CD14-positive monocyte (primary cell): ENCODE measurements at regions not wholly inside any gene's neighbourhood (a gene's known extent, or its start where the extent isn't known, plus 50 kb on each side); places are given as distances from the start of the nearest gene placed in this dataset.

Experiments used
- DNase-seq, 3 donors: peaks; one replicate each; pipeline ENCODE4 v3.0.0-alpha.2; 2011 to 2022
- H2AFZ ChIP-seq: 2 replicates; pipeline ENCODE4 v1.6.0; 2012; ENCODE audit warnings: mild to moderate bottlenecking, low read depth, low read length, inconsistent platforms; ENCODE audit not compliant: insufficient read depth, poor library complexity, severe bottlenecking
- H3K27ac ChIP-seq, 2 donors: 1 replicate in 1 of 2; 2 replicates in 1 of 2; pipeline ENCODE4 v1.5.1; 2012 to 2013; ENCODE audit warnings: low read length in 2 of 2, control low read depth in 1 of 2, inconsistent platforms in 1 of 2, low read depth in 1 of 2, mild to moderate bottlenecking in 1 of 2
- H3K27me3 ChIP-seq, 2 donors: one replicate each; pipeline versions ENCODE4 v1.6.0 to v1.6.1; 2011 to 2013; ENCODE audit warnings: low read length in 2 of 2; ENCODE audit not compliant: control insufficient read depth in 2 of 2, insufficient read depth in 2 of 2
- H3K36me3 ChIP-seq, 2 donors: replicated peaks in 1 of 2; 1 replicate in 1 of 2; 2 replicates in 1 of 2; pipeline versions ENCODE4 v1.5.1 to v1.6.1; 2012 to 2013; ENCODE audit warnings: low read length in 2 of 2, control low read depth in 1 of 2, inconsistent platforms in 1 of 2, mild to moderate bottlenecking in 1 of 2; ENCODE audit not compliant: insufficient read depth in 2 of 2, control insufficient read depth in 1 of 2
- H3K4me1 ChIP-seq, 2 donors: 1 replicate in 1 of 2; 2 replicates in 1 of 2; pipeline versions ENCODE4 v1.5.1 to v1.6.1; 2012 to 2013; ENCODE audit warnings: low read length in 2 of 2, control low read depth in 1 of 2, inconsistent platforms in 1 of 2, mild to moderate bottlenecking in 1 of 2, moderate library complexity in 1 of 2; ENCODE audit not compliant: insufficient read depth in 2 of 2, control insufficient read depth in 1 of 2
- H3K4me2 ChIP-seq: replicated peaks from 2 replicates; pipeline ENCODE3; 2012; ENCODE audit warnings: low read length, moderate library complexity, mild to moderate bottlenecking; ENCODE audit not compliant: poor library complexity, severe bottlenecking; ENCODE audit errors: extremely low read depth
- H3K4me3 ChIP-seq, 3 experiments: fragments of 200-600 bp in 1 of 3; sonication (generic) in 1 of 3; replicated peaks in 1 of 3; 1 replicate in 2 of 3; 2 replicates in 1 of 3; pipeline ENCODE4 v1.5.1; 2011 to 2013; ENCODE audit warnings: low read length in 3 of 3, mild to moderate bottlenecking in 3 of 3, control low read depth in 2 of 3, low read depth in 2 of 3, inconsistent platforms in 1 of 3, moderate library complexity in 1 of 3
- H3K79me2 ChIP-seq: 2 replicates; pipeline ENCODE4 v1.6.0; 2012; ENCODE audit warnings: mild to moderate bottlenecking, control low read depth, inconsistent platforms, low read length, moderate library complexity; ENCODE audit not compliant: insufficient read depth
- H3K9ac ChIP-seq: 2 replicates; pipeline ENCODE4 v1.6.0; 2017; ENCODE audit warnings: low read length, mild to moderate bottlenecking; ENCODE audit not compliant: insufficient read depth, poor library complexity, severe bottlenecking
- H3K9me3 ChIP-seq, 2 donors: replicated peaks in 1 of 2; 1 replicate in 1 of 2; 2 replicates in 1 of 2; pipeline versions ENCODE4 v1.5.1 to v1.6.1; 2012 to 2013; ENCODE audit warnings: low read length in 2 of 2, control low read depth in 1 of 2; ENCODE audit not compliant: control insufficient read depth in 1 of 2, insufficient read depth in 1 of 2
- H4K20me1 ChIP-seq: 2 replicates; pipeline ENCODE4 v1.6.0; 2012; ENCODE audit warnings: mild to moderate bottlenecking, low read length, control low read depth, moderate library complexity; ENCODE audit not compliant: insufficient read depth
- H3K27ac Mint-ChIP-seq, 7 donors: one replicate each; pipeline ENCODE4 v1.8.0; 2020; ENCODE audit warnings: mild to moderate bottlenecking in 7 of 7, mixed read lengths in 7 of 7, moderate library complexity in 6 of 7, inconsistent platforms in 2 of 7
- H3K27me3 Mint-ChIP-seq, 3 donors: one replicate each; pipeline ENCODE4 v1.8.0; 2021 to 2022; ENCODE audit warnings: low read depth in 3 of 3, mild to moderate bottlenecking in 3 of 3, mixed read lengths in 3 of 3, moderate library complexity in 3 of 3, inconsistent platforms in 1 of 3
- H3K36me3 Mint-ChIP-seq, 2 donors: one replicate each; pipeline ENCODE4 v1.8.0; 2020; ENCODE audit warnings: mixed read lengths in 2 of 2, inconsistent platforms in 1 of 2, mild to moderate bottlenecking in 1 of 2
- H3K4me1 Mint-ChIP-seq: one replicate; pipeline ENCODE4 v1.8.0; 2020; ENCODE audit warnings: mild to moderate bottlenecking, mixed read lengths
- H3K4me3 Mint-ChIP-seq, 2 donors: one replicate each; pipeline ENCODE4 v1.8.0; 2020; ENCODE audit warnings: mild to moderate bottlenecking in 2 of 2, mixed read lengths in 2 of 2, moderate library complexity in 1 of 2
- H3K9me3 Mint-ChIP-seq, 7 donors: one replicate each; pipeline ENCODE4 v1.8.0; 2020 to 2022; ENCODE audit warnings: mixed read lengths in 7 of 7, mild to moderate bottlenecking in 6 of 7, moderate library complexity in 6 of 7, inconsistent platforms in 2 of 7
- CTCF ChIP-seq: fragments of 200-600 bp; IDR thresholded peaks from one replicate; pipeline ENCODE4 v1.8.0; 2022; ENCODE audit warnings: antibody characterized with exemption, mild to moderate bottlenecking
- WGBS: methylation state at CpG from one replicate; pipeline ENCODE4 v1.1.5; 2013; ENCODE audit warnings: missing lambda C conversion rate; ENCODE audit not compliant: insufficient coverage; 5-methylcytosine and 5-hydroxymethylcytosine counted together
- intact Hi-C, 2 donors: fragments of 100-400 bp; cut with micrococcal nuclease; formaldehyde crosslinking; loops; one replicate each; pipeline versions ENCODE4 v1.15.0 to v1.15.1; 2023

- Histone ChIP-seq H3K4me2 (no peak overlapping the region), H3K9me3 (no peaks in the 10 kb centered on the region), H3K4me3 (no peak overlapping the region), H3K27me3 (no peaks in the 10 kb centered on the region), H3K4me1 (no peaks in the 10 kb centered on the region), H3K36me3 (no peaks in the 10 kb centered on the region), H2AFZ (no peak overlapping the region), H3K27ac (no peak overlapping the region), H3K79me2 (no peaks in the 10 kb centered on the region), H4K20me1 (no peaks in the 10 kb centered on the region), H3K9ac (no peak overlapping the region)
- TF ChIP-seq CTCF, result no peak
- no peaks in the 10 kb centered on the region for H3K36me3 Mint-ChIP-seq
- WGBS, result 100% methylated on average over 3 of the region's 6 CpGs
- no peak for DNase-seq
- no peak overlapping the region for H3K4me3 Mint-ChIP-seq
- H3K9me3 Mint-ChIP-seq, result no peaks in the 10 kb centered on the region
- peaks cover 0 to 5% (median 4%) of the 10 kb centered on the region in 3 donors for H3K27me3 Mint-ChIP-seq
- H3K4me1 Mint-ChIP-seq, result no peaks in the 10 kb centered on the region
- intact Hi-C loops, result no loop called here
- no peak overlapping the region for H3K27ac Mint-ChIP-seq
These were observed 419.4 kb downstream of the MN1 start for GRCh38 chr22:27381960-27382742.

- Mint-ChIP-seq H3K9me3 (no peaks in the 10 kb centered on the region), H3K27ac (no peak overlapping the region), H3K4me1 (no peaks in the 10 kb centered on the region), H3K27me3 (peaks cover 0 to 7% (median 4%) of the 10 kb centered on the region in 3 donors), H3K36me3 (no peaks in the 10 kb centered on the region), H3K4me3 (no peak overlapping the region)
- WGBS, result 96% methylated on average over 5 of the region's 12 CpGs
- Histone ChIP-seq H4K20me1 (no peaks in the 10 kb centered on the region), H3K4me1 (no peaks in the 10 kb centered on the region), H2AFZ (no peak overlapping the region), H3K79me2 (no peaks in the 10 kb centered on the region), H3K4me2 (no peak overlapping the region), H3K4me3 (no peak overlapping the region), H3K27ac (no peak overlapping the region), H3K27me3 (no peaks in the 10 kb centered on the region), H3K9ac (no peak overlapping the region), H3K36me3 (no peaks in the 10 kb centered on the region), H3K9me3 (no peaks in the 10 kb centered on the region)
- DNase-seq, result no peak
- intact Hi-C loops, result no loop called here
- no peak for TF ChIP-seq CTCF
These were observed 418.6 kb downstream of the MN1 start for GRCh38 chr22:27382947-27383346.
